ENCODE measurements at regions not wholly inside any gene's neighbourhood (a gene's known extent, or its start where the extent isn't known, plus 50 kb on each side); places are given as distances from the start of the nearest gene placed in this dataset.

GRCh38 chr10:132469197-132469884, 68.2 kb upstream of the INPP5A start:
- TF ChIP-seq CTCF (conservative IDR thresholded peaks at IDR 0.05): no peak
- TF ChIP-seq EZH2 (IDR thresholded peaks at IDR 0.05; ENCODE audit: low read depth): no peak
